PC-3 (cell line): ENCODE measurements at regions not wholly inside any gene's neighbourhood (a gene's known extent, or its start where the extent isn't known, plus 50 kb on each side); places are given as distances from the start of the nearest gene placed in this dataset.

Experiments used
- ATAC-seq: fragments of 200-7000 bp; cut with Tn5 transposase; 2 replicates; pipeline ENCODE4 v1.9.1; 2020; ENCODE audit warnings: mild to moderate bottlenecking, moderate library complexity
- BruUV-seq: library from RNA; stranded (reverse); fragments of 400-500 nt; replicated peaks from 2 replicates; lab custom pipeline; 2021; lab: Mats Ljungman, UMichigan
- CTCF ChIA-PET: fragments of 300-600 bp; sonication (Branson Sonifier 250); formaldehyde crosslinking; loops from one replicate; lab custom pipeline; 2022; ENCODE audit warnings: antibody characterized with exemption; lab: Charles Lee
- POLR2A ChIA-PET: fragments of 300-600 bp; sonication (Branson Sonifier 250); formaldehyde crosslinking; loops from one replicate; lab custom pipeline; 2022; ENCODE audit warnings: antibody characterized with exemption; ENCODE audit not compliant: unreplicated experiment; lab: Charles Lee
- DNase-seq: peaks from one replicate; pipeline ENCODE4 v3.0.0-alpha.2; 2015
- H2AFZ ChIP-seq: fragments of 300-600 bp; sonication (generic); 2 replicates; pipeline ENCODE4 v1.6.0; 2016; ENCODE audit warnings: antibody characterized with exemption, low read length
- H3F3A ChIP-seq: fragments of 300-600 bp; sonication (generic); one replicate; pipeline ENCODE4 v1.6.0; 2017; ENCODE audit warnings: antibody characterized with exemption, low read length, control low read depth, mild to moderate bottlenecking; ENCODE audit not compliant: unreplicated experiment
- H3K27ac ChIP-seq: fragments of 300-600 bp; sonication (generic); 2 replicates; pipeline ENCODE4 v1.5.1; 2016; ENCODE audit warnings: mild to moderate bottlenecking, low read length
- H3K27me3 ChIP-seq: fragments of 300-600 bp; sonication (generic); 2 replicates; pipeline ENCODE4 v1.6.1; 2016; ENCODE audit warnings: low read length, mixed read lengths
- H3K36me3 ChIP-seq: fragments of 300-600 bp; sonication (generic); 2 replicates; pipeline ENCODE4 v1.6.1; 2016; ENCODE audit warnings: low read depth, mixed run types, low read length, mixed read lengths
- H3K4me1 ChIP-seq: fragments of 300-600 bp; sonication (generic); 2 replicates; pipeline ENCODE4 v1.5.1; 2016; ENCODE audit warnings: low read length; ENCODE audit not compliant: insufficient read depth
- H3K4me2 ChIP-seq: fragments of 300-600 bp; sonication (generic); 2 replicates; pipeline ENCODE4 v1.6.0; 2016; ENCODE audit warnings: low read length
- H3K4me3 ChIP-seq: fragments of 300-600 bp; sonication (generic); 2 replicates; pipeline ENCODE4 v1.5.1; 2016; ENCODE audit warnings: mild to moderate bottlenecking, low read length, mixed read lengths
- H3K79me2 ChIP-seq: fragments of 300-600 bp; sonication (generic); 2 replicates; pipeline ENCODE4 v1.6.1; 2017; ENCODE audit warnings: low read length, mixed read lengths
- H3K9ac ChIP-seq: fragments of 300-600 bp; sonication (generic); 2 replicates; pipeline ENCODE4 v1.6.0; 2016; ENCODE audit warnings: mild to moderate bottlenecking, low read length
- H3K9me2 ChIP-seq: fragments of 300-600 bp; sonication (generic); replicated peaks from 2 replicates; pipeline ENCODE4 v1.6.1; 2016; ENCODE audit warnings: mixed run types, low read length, mixed read lengths
- H3K9me3 ChIP-seq: fragments of 300-600 bp; sonication (generic); 2 replicates; pipeline ENCODE4 v1.6.1; 2016; ENCODE audit warnings: low read length, mixed read lengths
- H4K20me1 ChIP-seq: fragments of 300-600 bp; sonication (generic); 2 replicates; pipeline ENCODE4 v1.6.1; 2016; ENCODE audit warnings: low read length, mixed read lengths
- CTCF ChIP-seq: fragments of 300-600 bp; sonication (generic); conservative IDR thresholded peaks from 2 replicates; pipeline ENCODE4 v1.5.1; 2017; ENCODE audit warnings: antibody characterized with exemption, low read depth, mild to moderate bottlenecking, low read length
- EZH2 ChIP-seq: fragments of 300-600 bp; sonication (generic); IDR thresholded peaks from one replicate; pipeline ENCODE4 v1.6.1; 2017; ENCODE audit warnings: antibody characterized with exemption, mild to moderate bottlenecking, low read length; ENCODE audit not compliant: unreplicated experiment
- EZH2phosphoT487 ChIP-seq: fragments of 300-600 bp; sonication (generic); IDR thresholded peaks from 2 replicates; pipeline ENCODE4 v1.6.1; 2018; ENCODE audit warnings: mild to moderate bottlenecking, antibody characterized with exemption, low read length, borderline replicate concordance
- intact Hi-C: fragments of 100-400 bp; cut with micrococcal nuclease; formaldehyde crosslinking; loops from 2 replicates; pipeline ENCODE4 v1.9.0; 2023

DNA sequence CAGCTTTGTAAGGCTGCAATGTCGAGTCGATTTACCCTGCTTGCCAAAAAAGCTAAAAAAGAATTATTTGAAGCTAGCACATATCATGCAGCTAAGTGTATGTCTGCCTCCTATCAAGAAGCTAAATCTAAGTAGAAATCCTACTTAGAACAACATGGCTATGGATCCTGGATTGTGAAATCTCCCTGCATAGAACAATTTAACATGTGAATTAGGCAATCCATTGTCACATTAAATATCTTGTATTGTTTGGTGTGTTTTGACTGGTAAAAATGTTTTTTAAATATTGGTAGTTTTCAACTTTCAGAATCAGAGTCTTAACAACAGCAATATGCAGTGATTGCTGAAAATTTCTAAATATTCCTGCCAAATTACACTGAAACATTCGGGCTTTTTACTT lies 73.3 kb downstream of the SKIDA1 start:
- Histone ChIP-seq H3K36me3 (no peaks in the 10 kb centered on the region), H2AFZ (no peak overlapping the region), H3K9me2 (no peaks in the 10 kb centered on the region), H4K20me1 (no peaks in the 10 kb centered on the region), H3F3A (no peaks in the 10 kb centered on the region), H3K79me2 (no peaks in the 10 kb centered on the region), H3K4me1 (no peaks in the 10 kb centered on the region), H3K9me3 (no peaks in the 10 kb centered on the region), H3K27me3 (no peaks in the 10 kb centered on the region), H3K9ac (no peak overlapping the region), H3K27ac (no peak overlapping the region), H3K4me2 (no peak overlapping the region), H3K4me3 (no peak overlapping the region)
- no TSS peak for BruUV-seq
- ATAC-seq: no peak
- ChIA-PET CTCF (interaction anchor here (0.7 kb wide), 1 partner anchor 122 kb away, joined by 3 read pairs; no protein-coding TSS in a partner anchor), POLR2A (no interaction called here)
- intact Hi-C loops: no loop called here
- TF ChIP-seq EZH2phosphoT487: no peak
- TF ChIP-seq CTCF: no peak
- no peak for TF ChIP-seq EZH2
- no peak for DNase-seq

DNA sequence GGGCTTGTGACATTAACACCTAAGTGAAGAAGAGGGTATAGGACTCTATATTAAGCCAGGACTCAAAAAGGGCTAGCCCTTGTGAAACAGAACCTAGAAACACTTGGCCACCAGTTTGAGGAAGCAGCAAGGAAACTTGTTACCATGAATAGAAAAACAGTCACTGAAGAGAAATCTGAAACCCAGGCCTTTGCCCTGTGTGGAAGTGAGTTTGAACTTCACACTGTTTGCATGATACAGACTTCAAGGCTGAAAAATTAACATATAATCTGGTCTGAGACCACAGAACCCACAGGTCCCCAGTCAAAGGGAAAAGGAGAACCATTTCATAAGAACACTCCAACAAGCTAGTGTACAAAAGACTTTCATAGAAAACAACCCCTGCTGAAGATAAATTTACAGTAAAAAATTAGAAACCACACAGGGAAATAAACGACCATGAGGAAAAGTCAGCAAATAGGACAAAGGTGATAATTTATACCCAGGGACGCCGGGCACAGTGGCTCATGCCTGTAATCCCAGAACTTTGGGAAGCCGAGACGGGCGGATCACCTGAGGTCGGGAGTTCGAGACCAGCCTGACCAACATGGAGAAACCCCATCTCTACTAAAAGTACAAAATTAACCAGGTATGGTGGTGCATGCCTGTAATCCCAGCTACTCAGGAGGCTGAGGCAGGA lies 76.1 kb downstream of the SKIDA1 start:
- Histone ChIP-seq H3K9ac (no peak overlapping the region), H3K36me3 (no peaks in the 10 kb centered on the region), H3K27me3 (no peaks in the 10 kb centered on the region), H3K4me3 (no peak overlapping the region), H3K9me3 (no peaks in the 10 kb centered on the region), H3K79me2 (no peaks in the 10 kb centered on the region), H3F3A (no peaks in the 10 kb centered on the region), H4K20me1 (no peaks in the 10 kb centered on the region), H2AFZ (no peak overlapping the region), H3K4me1 (no peaks in the 10 kb centered on the region), H3K27ac (no peak overlapping the region), H3K4me2 (no peak overlapping the region), H3K9me2 (no peaks in the 10 kb centered on the region)
- intact Hi-C loops: no loop called here
- no TSS peak for BruUV-seq
- DNase-seq (no peak), ATAC-seq (no peak)
- ChIA-PET POLR2A (no interaction called here), CTCF (no interaction called here)
- TF ChIP-seq EZH2 (no peak), CTCF (no peak), EZH2phosphoT487 (no peak)

GRCh38 chr10:21445163-21445562 lies 80.3 kb downstream of the SKIDA1 start:
- no peak for TF ChIP-seq EZH2phosphoT487
- no peak for TF ChIP-seq CTCF
- no peak for TF ChIP-seq EZH2
- H3K4me3 ChIP-seq: no peak overlapping the region
- no peaks in the 10 kb centered on the region for H3K9me2 ChIP-seq
- H3K27me3 ChIP-seq: no peaks in the 10 kb centered on the region
- no peaks in the 10 kb centered on the region for H4K20me1 ChIP-seq
- no peaks in the 10 kb centered on the region for H3K79me2 ChIP-seq
- BruUV-seq: no TSS peak
- H3K4me2 ChIP-seq: no peak overlapping the region
- ATAC-seq: no peak
- H3K4me1 ChIP-seq: no peaks in the 10 kb centered on the region
- no peaks in the 10 kb centered on the region for H3K9me3 ChIP-seq
- intact Hi-C loops: no loop called here
- H2AFZ ChIP-seq: no peak overlapping the region
- H3F3A ChIP-seq: no peaks in the 10 kb centered on the region
- DNase-seq: no peak
- H3K9ac ChIP-seq: no peak overlapping the region
- H3K36me3 ChIP-seq: no peaks in the 10 kb centered on the region
- H3K27ac ChIP-seq: no peak overlapping the region
- ChIA-PET POLR2A (no interaction called here), CTCF (no interaction called here)
